Neural crest cell (in vitro differentiated cells): ENCODE measurements at regions not wholly inside any gene's neighbourhood (a gene's known extent, or its start where the extent isn't known, plus 50 kb on each side); places are given as distances from the start of the nearest gene placed in this dataset.

ENCODE experiments used
- DNase-seq: peaks from one replicate; pipeline ENCODE4 v3.0.0; 2021; ENCODE audit warnings: low read depth, mixed read lengths, low spot score
- H3K27ac Mint-ChIP-seq: one replicate; pipeline ENCODE4 v1.8.0; 2021; ENCODE audit warnings: mild to moderate bottlenecking, mixed read lengths; ENCODE audit not compliant: unreplicated experiment
- H3K27me3 Mint-ChIP-seq: 2 replicates; pipeline ENCODE4 v1.8.0; 2021; ENCODE audit warnings: low read depth, mild to moderate bottlenecking, mixed read lengths
- H3K36me3 Mint-ChIP-seq: 2 replicates; pipeline ENCODE4 v1.8.0; 2021; ENCODE audit warnings: low read depth, mild to moderate bottlenecking, mixed read lengths
- H3K4me1 Mint-ChIP-seq: 2 replicates; pipeline ENCODE4 v1.8.0; 2021; ENCODE audit warnings: mixed read lengths
- H3K4me3 Mint-ChIP-seq: one replicate; pipeline ENCODE4 v1.8.0; 2021; ENCODE audit warnings: mild to moderate bottlenecking, mixed read lengths
- H3K9me3 Mint-ChIP-seq: 2 replicates; pipeline ENCODE4 v1.8.0; 2021; ENCODE audit warnings: mixed read lengths
- TF ChIP-seq, protein P1 (sequence below): fragments of 200-600 bp; sonication (generic); conservative IDR thresholded peaks from 2 replicates; pipeline ENCODE4 v1.5.0; 2021; ENCODE audit warnings: antibody characterized with exemption, mild to moderate bottlenecking

DNA sequence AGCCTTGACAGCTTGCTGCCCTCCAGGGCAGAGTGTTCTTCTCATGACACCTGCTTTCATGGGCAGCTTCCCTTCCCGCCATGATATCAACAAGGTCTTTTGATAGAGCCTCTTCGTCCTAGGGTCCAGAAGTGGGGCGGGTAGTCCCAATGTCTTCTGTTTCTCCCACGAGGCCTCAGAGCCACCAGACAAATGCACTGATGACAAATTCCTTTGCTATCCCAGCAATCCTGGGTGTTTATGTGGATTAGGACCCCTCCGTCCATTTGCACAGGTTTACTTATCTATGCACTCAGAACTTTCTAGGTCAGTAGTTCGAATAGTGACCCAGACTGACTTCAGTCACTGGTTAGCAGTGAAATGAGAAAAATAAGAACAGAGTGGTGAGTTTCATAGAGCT lies 52.6 kb upstream of the PRMT8 start:
- H3K4me3 Mint-ChIP-seq, result no peak overlapping the region
- TF ChIP-seq, protein P1, sequence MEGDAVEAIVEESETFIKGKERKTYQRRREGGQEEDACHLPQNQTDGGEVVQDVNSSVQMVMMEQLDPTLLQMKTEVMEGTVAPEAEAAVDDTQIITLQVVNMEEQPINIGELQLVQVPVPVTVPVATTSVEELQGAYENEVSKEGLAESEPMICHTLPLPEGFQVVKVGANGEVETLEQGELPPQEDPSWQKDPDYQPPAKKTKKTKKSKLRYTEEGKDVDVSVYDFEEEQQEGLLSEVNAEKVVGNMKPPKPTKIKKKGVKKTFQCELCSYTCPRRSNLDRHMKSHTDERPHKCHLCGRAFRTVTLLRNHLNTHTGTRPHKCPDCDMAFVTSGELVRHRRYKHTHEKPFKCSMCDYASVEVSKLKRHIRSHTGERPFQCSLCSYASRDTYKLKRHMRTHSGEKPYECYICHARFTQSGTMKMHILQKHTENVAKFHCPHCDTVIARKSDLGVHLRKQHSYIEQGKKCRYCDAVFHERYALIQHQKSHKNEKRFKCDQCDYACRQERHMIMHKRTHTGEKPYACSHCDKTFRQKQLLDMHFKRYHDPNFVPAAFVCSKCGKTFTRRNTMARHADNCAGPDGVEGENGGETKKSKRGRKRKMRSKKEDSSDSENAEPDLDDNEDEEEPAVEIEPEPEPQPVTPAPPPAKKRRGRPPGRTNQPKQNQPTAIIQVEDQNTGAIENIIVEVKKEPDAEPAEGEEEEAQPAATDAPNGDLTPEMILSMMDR, result no peak
- H3K27ac Mint-ChIP-seq, result no peak overlapping the region
- H3K4me1 Mint-ChIP-seq, result peaks cover 10% of the 10 kb centered on the region
- DNase-seq, result no peak
- H3K27me3 Mint-ChIP-seq, result peaks cover 3% of the 10 kb centered on the region
- H3K36me3 Mint-ChIP-seq, result no peaks in the 10 kb centered on the region
- no peaks in the 10 kb centered on the region for H3K9me3 Mint-ChIP-seq
